SJCRH30 (cell line): ENCODE measurements at regions not wholly inside any gene's neighbourhood (a gene's known extent, or its start where the extent isn't known, plus 50 kb on each side); places are given as distances from the start of the nearest gene placed in this dataset.

Experiments
- DNase-seq, 2 experiments: peaks; one replicate each; pipeline ENCODE4 v3.0.0-alpha.2; 2015 to 2020
- H3K27ac ChIP-seq: fragments of 250-450 bp; sonication (Bioruptor Pico); 2 replicates; pipeline ENCODE4 v1.5.1; 2020; ENCODE audit warnings: mild to moderate bottlenecking, moderate library complexity
- H3K27me3 ChIP-seq: fragments of 250-450 bp; sonication (Bioruptor Pico); 2 replicates; pipeline ENCODE4 v1.5.1; 2020; ENCODE audit warnings: mild to moderate bottlenecking, moderate library complexity
- H3K36me3 ChIP-seq: fragments of 250-450 bp; sonication (Bioruptor Pico); 2 replicates; pipeline ENCODE4 v1.5.1; 2020; ENCODE audit warnings: mild to moderate bottlenecking, moderate library complexity
- H3K4me1 ChIP-seq: fragments of 250-450 bp; sonication (Bioruptor Pico); 2 replicates; pipeline ENCODE4 v1.5.1; 2020; ENCODE audit warnings: mild to moderate bottlenecking, moderate library complexity
- H3K4me3 ChIP-seq: fragments of 250-450 bp; sonication (Bioruptor Pico); 2 replicates; pipeline ENCODE4 v1.5.1; 2020; ENCODE audit warnings: mild to moderate bottlenecking, moderate library complexity
- H3K9me3 ChIP-seq: fragments of 250-450 bp; sonication (Bioruptor Pico); replicated peaks from 2 replicates; pipeline ENCODE4 v1.5.1; 2020; ENCODE audit warnings: mild to moderate bottlenecking, moderate library complexity

GRCh38 chr4:45358573-45359506 is 632.5 kb upstream of the GNPDA2 start:
- Histone ChIP-seq H3K27me3 (no peaks in the 10 kb centered on the region), H3K36me3 (no peaks in the 10 kb centered on the region), H3K9me3 (no peaks in the 10 kb centered on the region), H3K27ac (no peak overlapping the region), H3K4me3 (no peak overlapping the region), H3K4me1 (0 out of 2 replicates have a peak, but pooled peaks cover 3% of the 10 kb centered on the region)
- no peak for DNase-seq

- no peak for DNase-seq
These were observed 626.8 kb upstream of the GNPDA2 start for GRCh38 chr4:45353161-45353560.

GRCh38 chr4:45350438-45350837 is 624.1 kb upstream of the GNPDA2 start:
- Histone ChIP-seq H3K4me1 (peaks cover 16% of the 10 kb centered on the region), H3K4me3 (peak overlapping the region; percentile 16; the same call in 1 of the 2 replicates), H3K27me3 (no peaks in the 10 kb centered on the region), H3K36me3 (no peaks in the 10 kb centered on the region), H3K27ac (peak overlapping the region; percentile 30; the same call in 1 of the 2 replicates), H3K9me3 (no peaks in the 10 kb centered on the region)
- DNase-seq, result peak in 1 of 2 experiments; percentile 32

More at GRCh38 chr4:45353161-45353560, 626.8 kb upstream of the GNPDA2 start:
- H3K4me1 ChIP-seq, result no peaks in the 10 kb centered on the region
- no peak overlapping the region for H3K27ac ChIP-seq
- no peak overlapping the region for H3K4me3 ChIP-seq
- no peaks in the 10 kb centered on the region for H3K27me3 ChIP-seq
- no peaks in the 10 kb centered on the region for H3K36me3 ChIP-seq
- H3K9me3 ChIP-seq, result no peaks in the 10 kb centered on the region

GRCh38 chr4:45349859-45350258 is 623.5 kb upstream of the GNPDA2 start:
- H3K27me3 ChIP-seq, result no peaks in the 10 kb centered on the region
- H3K36me3 ChIP-seq, result no peaks in the 10 kb centered on the region
- H3K4me1 ChIP-seq, result peaks cover 16% of the 10 kb centered on the region
- H3K27ac ChIP-seq, result no peak overlapping the region
- no peak for DNase-seq
- H3K9me3 ChIP-seq, result no peaks in the 10 kb centered on the region
- no peak overlapping the region for H3K4me3 ChIP-seq

GRCh38 chr4:45346816-45347435 is 620.6 kb upstream of the GNPDA2 start:
- Histone ChIP-seq H3K9me3 (no peaks in the 10 kb centered on the region), H3K4me3 (peak overlapping the region; percentile 17; the same call in 1 of the 2 replicates), H3K36me3 (no peaks in the 10 kb centered on the region), H3K27me3 (no peaks in the 10 kb centered on the region), H3K27ac (peak overlapping the region; percentile 68), H3K4me1 (peaks cover 16% of the 10 kb centered on the region)
- peak; percentile 57 to 78 for DNase-seq

GRCh38 chr4:45345558-45345957 is 619.2 kb upstream of the GNPDA2 start:
- no peaks in the 10 kb centered on the region for H3K9me3 ChIP-seq
- no peaks in the 10 kb centered on the region for H3K27me3 ChIP-seq
- no peak overlapping the region for H3K27ac ChIP-seq
- H3K4me1 ChIP-seq, result peaks cover 16% of the 10 kb centered on the region
- H3K4me3 ChIP-seq, result no peak overlapping the region
- DNase-seq, result no peak
- H3K36me3 ChIP-seq, result no peaks in the 10 kb centered on the region

- H3K27ac ChIP-seq, result no peak overlapping the region
- no peaks in the 10 kb centered on the region for H3K9me3 ChIP-seq
- no peaks in the 10 kb centered on the region for H3K4me1 ChIP-seq
- no peaks in the 10 kb centered on the region for H3K27me3 ChIP-seq
- H3K36me3 ChIP-seq, result no peaks in the 10 kb centered on the region
- no peak overlapping the region for H3K4me3 ChIP-seq
- no peak for DNase-seq
These were observed 605.4 kb upstream of the GNPDA2 start for GRCh38 chr4:45331802-45332201.

GRCh38 chr4:45327544-45327943 is 601.2 kb upstream of the GNPDA2 start:
- H3K27me3 ChIP-seq, result no peaks in the 10 kb centered on the region
- no peak for DNase-seq
- H3K9me3 ChIP-seq, result no peaks in the 10 kb centered on the region
- no peak overlapping the region for H3K27ac ChIP-seq
- H3K4me3 ChIP-seq, result no peak overlapping the region
- H3K36me3 ChIP-seq, result no peaks in the 10 kb centered on the region
- H3K4me1 ChIP-seq, result no peaks in the 10 kb centered on the region

- Histone ChIP-seq H3K27me3 (no peaks in the 10 kb centered on the region), H3K4me1 (no peaks in the 10 kb centered on the region), H3K9me3 (no peaks in the 10 kb centered on the region), H3K27ac (no peak overlapping the region), H3K4me3 (no peak overlapping the region), H3K36me3 (no peaks in the 10 kb centered on the region)
- no peak for DNase-seq
These were observed 598.4 kb upstream of the GNPDA2 start for GRCh38 chr4:45324455-45325417.

- Histone ChIP-seq H3K9me3 (no peaks in the 10 kb centered on the region), H3K4me1 (no peaks in the 10 kb centered on the region), H3K27ac (no peak overlapping the region), H3K4me3 (no peak overlapping the region), H3K36me3 (no peaks in the 10 kb centered on the region), H3K27me3 (no peaks in the 10 kb centered on the region)
- DNase-seq, result no peak
These were observed 597.2 kb upstream of the GNPDA2 start for GRCh38 chr4:45323453-45324058.

- Histone ChIP-seq H3K27me3 (no peaks in the 10 kb centered on the region), H3K4me1 (peaks cover 13% of the 10 kb centered on the region), H3K9me3 (no peaks in the 10 kb centered on the region), H3K27ac (no peak overlapping the region), H3K4me3 (no peak overlapping the region), H3K36me3 (no peaks in the 10 kb centered on the region)
- DNase-seq, result no peak
These were observed 591.4 kb upstream of the GNPDA2 start for GRCh38 chr4:45317739-45318138.

GRCh38 chr4:45317276-45317675 is 590.9 kb upstream of the GNPDA2 start:
- Histone ChIP-seq H3K27me3 (no peaks in the 10 kb centered on the region), H3K4me3 (no peak overlapping the region), H3K27ac (no peak overlapping the region), H3K36me3 (no peaks in the 10 kb centered on the region), H3K9me3 (no peaks in the 10 kb centered on the region), H3K4me1 (peaks cover 13% of the 10 kb centered on the region)
- DNase-seq, result peak; percentile 37 to 52

GRCh38 chr4:45316257-45316656 is 589.9 kb upstream of the GNPDA2 start:
- H3K36me3 ChIP-seq, result no peaks in the 10 kb centered on the region
- peaks cover 13% of the 10 kb centered on the region for H3K4me1 ChIP-seq
- H3K9me3 ChIP-seq, result no peaks in the 10 kb centered on the region
- no peak for DNase-seq
- H3K27me3 ChIP-seq, result no peaks in the 10 kb centered on the region
- no peak overlapping the region for H3K27ac ChIP-seq
- H3K4me3 ChIP-seq, result no peak overlapping the region

GRCh38 chr4:45302828-45303227 is 576.5 kb upstream of the GNPDA2 start:
- no peaks in the 10 kb centered on the region for H3K9me3 ChIP-seq
- H3K4me1 ChIP-seq, result no peaks in the 10 kb centered on the region
- H3K27ac ChIP-seq, result no peak overlapping the region
- DNase-seq, result no peak
- H3K27me3 ChIP-seq, result no peaks in the 10 kb centered on the region
- no peak overlapping the region for H3K4me3 ChIP-seq
- no peaks in the 10 kb centered on the region for H3K36me3 ChIP-seq
